GM11168 (cell line): ENCODE measurements at regions not wholly inside any gene's neighbourhood (a gene's known extent, or its start where the extent isn't known, plus 50 kb on each side); places are given as distances from the start of the nearest gene placed in this dataset.

ENCODE experiments used
- in situ Hi-C: fragments of 300-500 bp; cut with MboI; formaldehyde crosslinking; loops from one replicate; pipeline ENCODE4 v1.12.0; 2022; ENCODE audit warnings: low sequenced_read_pairs; ENCODE audit not compliant: unreplicated experiment

- in situ Hi-C loops, result loop anchor here (25.0 kb wide), 1 partner anchor 746 kb away; no protein-coding TSS in a partner anchor
Measured at GRCh38 chr7:22008683-22009082, 63.0 kb upstream of the CDCA7L start.

DNA sequence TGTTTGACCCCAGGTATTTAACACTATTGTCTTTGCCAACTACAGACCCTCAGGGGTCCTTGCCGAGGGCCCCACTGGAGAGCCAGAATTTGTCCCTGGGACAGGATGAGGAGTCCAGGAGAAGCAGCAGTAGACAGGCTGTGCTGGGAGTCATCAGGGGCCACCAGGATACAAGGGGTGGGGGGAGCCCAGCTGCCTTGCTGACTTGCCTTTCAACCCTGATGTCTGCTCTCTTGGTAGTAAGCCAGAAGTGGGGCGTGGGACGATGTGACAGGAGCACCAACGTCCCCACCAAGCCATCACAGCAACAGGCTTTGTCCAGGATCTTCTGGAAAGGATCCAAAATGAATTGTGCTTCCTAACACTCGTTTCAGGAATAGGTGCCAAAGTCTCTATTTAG lies 62.4 kb upstream of the CDCA7L start:
- in situ Hi-C loops, result loop anchor here (25.0 kb wide), 1 partner anchor 746 kb away; no protein-coding TSS in a partner anchor

DNA sequence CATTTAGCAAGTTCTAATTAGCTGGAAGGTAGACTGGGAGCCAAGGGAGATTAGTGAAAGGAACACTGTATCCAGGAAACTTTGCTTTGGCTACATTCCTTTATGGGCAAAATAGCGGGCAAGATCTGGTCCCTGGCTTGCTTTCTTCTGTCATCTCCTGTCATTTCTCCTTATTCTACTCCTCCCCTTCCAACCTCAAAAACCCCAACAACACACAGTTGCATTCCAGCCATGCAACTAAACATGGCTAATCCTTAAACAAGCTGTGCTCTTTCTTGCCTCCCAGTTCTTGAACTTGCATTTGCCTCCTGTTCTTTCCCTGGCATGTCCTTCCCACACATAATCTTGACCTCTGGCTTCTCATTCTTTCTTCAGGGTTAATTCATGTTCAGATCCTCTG lies 59.5 kb upstream of the CDCA7L start:
- in situ Hi-C loops, result loop anchor here (25.0 kb wide), 1 partner anchor 743 kb away; no protein-coding TSS in a partner anchor

DNA sequence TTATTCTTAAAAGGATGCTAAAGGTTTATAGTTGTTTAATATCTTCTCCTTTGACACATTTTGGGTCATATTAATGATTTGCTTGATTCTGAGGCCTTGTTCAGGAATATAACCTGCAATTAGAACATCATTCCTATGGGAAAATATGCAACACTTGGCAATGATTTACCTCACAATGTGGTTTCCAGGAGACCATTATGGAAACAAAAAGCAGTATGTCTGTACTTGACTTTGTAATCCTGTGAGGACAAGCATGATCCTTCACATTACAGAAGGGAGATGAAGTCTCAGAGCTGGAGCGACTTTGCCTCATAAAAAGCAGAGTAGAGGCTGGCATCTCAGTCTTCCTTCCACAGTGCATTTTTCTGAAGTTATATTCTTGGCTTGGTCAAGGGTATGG lies 57.0 kb upstream of the CDCA7L start:
- in situ Hi-C loops, result loop anchor here (25.0 kb wide), 1 partner anchor 740 kb away; no protein-coding TSS in a partner anchor

DNA sequence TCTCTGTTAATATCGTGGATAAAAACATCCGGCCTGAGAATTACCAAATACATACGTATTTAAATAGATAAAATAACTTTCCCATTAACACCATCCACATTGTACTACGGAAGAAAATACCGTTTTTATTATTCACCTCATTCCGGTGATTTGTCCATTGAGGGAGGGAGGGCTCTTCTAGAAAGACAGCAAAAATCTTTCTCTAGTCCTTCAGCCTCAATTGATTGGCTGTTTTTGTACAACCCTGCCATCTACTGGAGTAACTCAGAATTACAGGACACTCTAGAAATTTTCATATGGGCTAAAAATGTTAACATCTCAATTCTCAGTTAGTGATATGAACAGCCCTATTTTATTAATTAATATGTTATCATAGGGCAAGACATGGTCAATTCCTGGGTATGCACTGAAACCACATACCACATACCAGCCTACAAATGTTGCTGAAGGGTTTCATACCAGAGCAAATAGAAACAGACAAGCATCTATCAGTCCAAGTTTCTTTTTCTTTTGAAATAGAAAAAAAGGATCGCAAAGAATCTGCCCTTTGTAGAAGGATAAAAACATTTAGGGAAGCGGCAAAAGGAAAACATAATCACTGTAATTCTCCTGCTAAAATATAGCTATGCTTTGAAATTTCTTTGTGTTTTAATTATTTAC lies 55.8 kb upstream of the CDCA7L start:
- in situ Hi-C loops, result loop anchor here (25.0 kb wide), 1 partner anchor 739 kb away; no protein-coding TSS in a partner anchor

DNA sequence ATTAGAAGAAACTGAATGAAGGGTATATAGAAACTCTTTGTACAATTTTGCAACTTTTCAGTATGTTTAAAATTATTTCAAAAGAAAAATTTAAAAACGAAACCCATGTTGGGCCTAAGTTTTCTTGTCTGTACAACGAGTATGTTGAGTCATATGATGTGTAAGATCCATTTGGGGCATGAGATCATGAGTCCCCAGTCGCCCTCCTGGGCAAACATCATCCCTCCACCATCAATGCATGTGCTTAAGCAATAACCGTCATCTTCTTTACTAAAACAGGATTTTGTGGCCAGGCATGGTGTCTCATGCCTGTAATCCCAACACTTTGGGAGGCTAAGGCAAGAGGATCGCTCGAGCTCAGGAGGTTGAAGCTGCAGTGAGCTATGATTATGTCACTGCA lies 54.2 kb upstream of the CDCA7L start:
- in situ Hi-C loops, result loop anchor here (25.0 kb wide), 1 partner anchor 738 kb away; no protein-coding TSS in a partner anchor

DNA sequence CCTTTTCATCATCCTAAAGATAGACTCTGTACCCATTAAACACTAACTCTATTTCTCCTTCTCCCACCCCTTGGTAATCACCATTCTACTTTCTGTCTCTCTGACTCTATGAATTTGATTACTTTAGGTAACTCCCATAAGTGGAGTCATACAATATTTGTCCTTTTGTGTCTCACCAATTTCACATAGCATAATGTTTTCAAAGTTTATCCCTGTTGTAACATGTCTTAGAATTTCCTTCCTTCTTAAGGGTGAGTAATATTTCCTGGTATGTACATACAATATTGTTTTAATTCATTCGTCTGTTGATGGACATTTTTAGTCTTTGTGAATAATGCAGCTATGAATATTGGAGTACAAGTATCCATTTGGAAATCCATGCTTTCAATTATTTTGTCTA lies 50.9 kb upstream of the CDCA7L start:
- in situ Hi-C loops, result no loop called here
